22Rv1 (cell line): ENCODE measurements at regions not wholly inside any gene's neighbourhood (a gene's known extent, or its start where the extent isn't known, plus 50 kb on each side); places are given as distances from the start of the nearest gene placed in this dataset.
"Not testable (repeated sequence)": the region's sequence is repeated elsewhere in the genome, so short reads cannot be mapped to it uniquely, and the experiment has no call there.

Source experiments
- ZFX ChIP-seq: fragments of 450-650 bp; IDR thresholded peaks from 2 replicates; pipeline ENCODE4 v1.6.1; 2017; ENCODE audit warnings: antibody characterized with exemption, borderline replicate concordance
- TF ChIP-seq, protein P1 (sequence below): fragments of 450-650 bp; IDR thresholded peaks from 2 replicates; pipeline ENCODE4 v1.5.1; 2017; ENCODE audit warnings: mild to moderate bottlenecking

DNA sequence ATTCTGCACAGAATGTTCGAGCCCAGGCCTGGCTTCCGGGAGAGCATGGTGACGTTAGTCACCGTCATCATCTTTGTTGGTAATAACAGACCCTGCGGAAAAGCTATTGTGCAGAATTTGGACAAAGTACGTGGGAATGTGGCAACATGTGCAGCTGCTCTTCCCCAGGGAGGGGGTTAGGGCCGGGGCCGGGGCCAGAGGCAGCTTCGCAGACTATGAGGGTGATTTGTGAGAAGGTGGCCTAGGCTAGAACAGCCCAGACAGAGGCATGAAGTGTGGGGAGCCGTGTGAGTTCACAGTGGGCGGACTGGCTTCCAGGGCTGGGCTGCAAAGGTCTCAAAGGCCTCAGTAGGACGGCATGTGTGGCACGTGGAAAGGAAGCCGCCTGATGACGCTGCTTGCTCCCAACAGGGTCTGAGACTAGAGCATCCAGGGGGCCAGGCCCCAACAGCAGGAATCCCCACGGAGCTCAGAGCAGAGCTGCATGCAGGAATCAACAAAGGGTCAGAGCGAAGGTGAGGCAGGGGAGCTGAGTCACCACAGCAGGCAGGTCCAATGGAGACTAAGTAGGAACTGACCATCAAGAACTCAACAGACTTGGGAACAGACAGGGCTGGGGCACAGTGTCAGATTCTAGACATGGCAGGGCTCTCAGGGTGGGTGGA is 109.2 kb downstream of the NPIPB11 start:
- TF ChIP-seq, protein P1, sequence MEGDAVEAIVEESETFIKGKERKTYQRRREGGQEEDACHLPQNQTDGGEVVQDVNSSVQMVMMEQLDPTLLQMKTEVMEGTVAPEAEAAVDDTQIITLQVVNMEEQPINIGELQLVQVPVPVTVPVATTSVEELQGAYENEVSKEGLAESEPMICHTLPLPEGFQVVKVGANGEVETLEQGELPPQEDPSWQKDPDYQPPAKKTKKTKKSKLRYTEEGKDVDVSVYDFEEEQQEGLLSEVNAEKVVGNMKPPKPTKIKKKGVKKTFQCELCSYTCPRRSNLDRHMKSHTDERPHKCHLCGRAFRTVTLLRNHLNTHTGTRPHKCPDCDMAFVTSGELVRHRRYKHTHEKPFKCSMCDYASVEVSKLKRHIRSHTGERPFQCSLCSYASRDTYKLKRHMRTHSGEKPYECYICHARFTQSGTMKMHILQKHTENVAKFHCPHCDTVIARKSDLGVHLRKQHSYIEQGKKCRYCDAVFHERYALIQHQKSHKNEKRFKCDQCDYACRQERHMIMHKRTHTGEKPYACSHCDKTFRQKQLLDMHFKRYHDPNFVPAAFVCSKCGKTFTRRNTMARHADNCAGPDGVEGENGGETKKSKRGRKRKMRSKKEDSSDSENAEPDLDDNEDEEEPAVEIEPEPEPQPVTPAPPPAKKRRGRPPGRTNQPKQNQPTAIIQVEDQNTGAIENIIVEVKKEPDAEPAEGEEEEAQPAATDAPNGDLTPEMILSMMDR = not testable (repeated sequence)
- not testable (repeated sequence) for TF ChIP-seq ZFX
